HL-60 (cell line): ENCODE measurements at regions not wholly inside any gene's neighbourhood (a gene's known extent, or its start where the extent isn't known, plus 50 kb on each side); places are given as distances from the start of the nearest gene placed in this dataset.

Source experiments
- DNase-seq, 2 experiments: peaks; one replicate each; pipeline ENCODE4 v3.0.0-alpha.2; 2010 to 2020; ENCODE audit warnings: low read depth in 1 of 2, low spot score in 1 of 2
- H3K27ac ChIP-seq: fragments of 250-450 bp; sonication (Bioruptor Pico); replicated peaks from 2 replicates; pipeline ENCODE4 v1.5.1; 2020; ENCODE audit warnings: mild to moderate bottlenecking, moderate library complexity
- H3K27me3 ChIP-seq: fragments of 250-450 bp; sonication (Bioruptor Pico); 2 replicates; pipeline ENCODE4 v1.5.1; 2021; ENCODE audit warnings: mild to moderate bottlenecking, moderate library complexity; ENCODE audit not compliant: insufficient read depth, poor library complexity, severe bottlenecking
- H3K4me3 ChIP-seq: replicated peaks from 2 replicates; pipeline ENCODE4 v1.5.1; 2011; ENCODE audit warnings: mild to moderate bottlenecking, control low read depth, low read length; ENCODE audit not compliant: insufficient read depth
- CTCF ChIP-seq: IDR thresholded peaks from one replicate; pipeline ENCODE4 v1.5.1; 2011; ENCODE audit warnings: low read length, control low read depth, inconsistent platforms; ENCODE audit not compliant: insufficient read depth
- GABPA ChIP-seq: IDR thresholded peaks from 2 replicates; pipeline ENCODE4 v1.6.1; 2012; ENCODE audit warnings: low read depth
- POLR2AphosphoS5 ChIP-seq: IDR thresholded peaks from 2 replicates; pipeline ENCODE4 v1.6.1; 2012; ENCODE audit warnings: low read depth
- REST ChIP-seq: IDR thresholded peaks from 2 replicates; pipeline ENCODE4 v1.6.1; 2012; ENCODE audit warnings: low read depth; ENCODE audit not compliant: insufficient replicate concordance
- SPI1 ChIP-seq: IDR thresholded peaks from 2 replicates; pipeline ENCODE4 v1.6.1; 2012; ENCODE audit warnings: low read depth, mild to moderate bottlenecking, borderline replicate concordance

GRCh38 chr4:73309211-73309610 lies 50.6 kb upstream of the ANKRD17 start:
- H3K27me3 ChIP-seq, result no peaks in the 10 kb centered on the region
- H3K27ac ChIP-seq, result no peak overlapping the region
- H3K4me3 ChIP-seq, result no peak overlapping the region
- TF ChIP-seq REST (no peak), GABPA (no peak), POLR2AphosphoS5 (no peak), SPI1 (no peak), CTCF (no peak)
- DNase-seq, result no peak
